Bronchial epithelial cell (primary cell): ENCODE measurements at regions not wholly inside any gene's neighbourhood (a gene's known extent, or its start where the extent isn't known, plus 50 kb on each side); places are given as distances from the start of the nearest gene placed in this dataset.
A peak's percentile ranks its signal among the peaks of the same experiment; 100 is the strongest.

Source experiments
- DNase-seq: peaks from one replicate; pipeline ENCODE4 v3.0.0-alpha.2; 2010; ENCODE audit warnings: low read depth
- FAIRE-seq: peaks from 2 replicates; lab custom pipeline; 2011; peaks lifted over from hg19 to GRCh38; lab: Jason Lieb, UNC
- H3K27me3 ChIP-seq: 2 replicates; pipeline ENCODE4 v1.5.1; 2011; ENCODE audit warnings: low read length; ENCODE audit not compliant: control insufficient read depth, insufficient read depth
- H3K36me3 ChIP-seq: 2 replicates; pipeline ENCODE4 v1.5.1; 2011; ENCODE audit warnings: low read length; ENCODE audit not compliant: control insufficient read depth, insufficient read depth
- H3K4me3 ChIP-seq: 2 replicates; pipeline ENCODE4 v1.5.1; 2011; ENCODE audit warnings: mild to moderate bottlenecking, low read depth, low read length, control low read depth
- CTCF ChIP-seq: IDR thresholded peaks from 2 replicates; pipeline ENCODE4 v1.5.1; 2011; ENCODE audit warnings: mild to moderate bottlenecking, moderate library complexity, low read length, control low read depth, inconsistent platforms; ENCODE audit not compliant: insufficient read depth, severe bottlenecking

DNA sequence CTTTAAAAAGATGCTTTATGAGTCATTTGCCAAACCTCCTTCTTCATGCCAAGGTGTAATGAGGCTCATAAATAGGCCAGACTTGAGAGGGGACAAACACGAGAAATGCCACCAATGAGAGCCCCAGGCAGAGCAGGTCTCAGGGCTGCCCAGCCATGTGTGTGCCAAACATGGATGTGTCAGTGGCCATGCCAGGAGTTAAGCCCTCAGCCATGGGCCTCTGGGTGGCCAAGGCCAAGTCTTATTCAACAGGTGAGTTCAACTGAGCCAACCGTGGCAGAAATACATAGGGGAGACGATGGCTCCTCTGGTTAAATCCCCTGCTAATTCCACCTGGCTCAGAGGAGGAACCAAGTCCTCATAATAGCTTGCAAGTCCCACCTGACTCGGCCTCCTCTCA, 358.8 kb downstream of the PREX1 start:
- Histone ChIP-seq H3K27me3 (no peaks in the 10 kb centered on the region), H3K4me3 (no peak overlapping the region), H3K36me3 (no peaks in the 10 kb centered on the region)
- TF ChIP-seq CTCF = no peak
- DNase-seq (no peak), FAIRE-seq (no peak)

- no peak for TF ChIP-seq CTCF
- no peaks in the 10 kb centered on the region for H3K36me3 ChIP-seq
- DNase-seq (no peak), FAIRE-seq (no peak)
- H3K27me3 ChIP-seq = no peaks in the 10 kb centered on the region
- no peak overlapping the region for H3K4me3 ChIP-seq
Measured at GRCh38 chr20:48468571-48468970, 359.2 kb downstream of the PREX1 start.

DNA sequence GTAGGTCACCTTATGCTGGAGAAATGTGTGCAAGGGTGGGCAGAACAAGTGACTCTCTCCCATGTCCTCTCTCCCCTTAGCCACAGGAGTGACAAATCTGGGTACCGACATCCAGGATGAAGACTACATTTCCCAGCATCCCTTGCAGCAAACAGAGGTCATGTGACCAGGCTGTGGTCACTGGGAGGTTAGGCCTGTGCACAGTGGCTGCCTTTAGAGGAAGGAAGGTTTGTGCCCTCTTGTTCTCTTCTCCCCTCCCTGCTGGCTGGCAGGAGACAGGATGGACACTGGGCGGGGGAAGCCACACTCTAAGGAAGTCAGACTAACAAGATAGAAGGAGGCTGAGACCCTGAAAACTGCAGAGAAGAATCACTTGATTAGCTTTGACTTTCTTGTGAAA, 360.2 kb downstream of the PREX1 start:
- TF ChIP-seq CTCF = no peak
- no peak for FAIRE-seq
- H3K36me3 ChIP-seq = no peaks in the 10 kb centered on the region
- DNase-seq = no peak
- H3K4me3 ChIP-seq = no peak overlapping the region
- H3K27me3 ChIP-seq = no peaks in the 10 kb centered on the region

GRCh38 chr20:48465271-48465670, 362.5 kb downstream of the PREX1 start:
- no peaks in the 10 kb centered on the region for H3K36me3 ChIP-seq
- DNase-seq (no peak), FAIRE-seq (no peak)
- no peak overlapping the region for H3K4me3 ChIP-seq
- TF ChIP-seq CTCF = no peak
- H3K27me3 ChIP-seq = no peaks in the 10 kb centered on the region

GRCh38 chr20:48463916-48464315, 363.9 kb downstream of the PREX1 start:
- DNase-seq (peak; percentile 13), FAIRE-seq (no peak)
- Histone ChIP-seq H3K36me3 (no peaks in the 10 kb centered on the region), H3K4me3 (no peak overlapping the region), H3K27me3 (no peaks in the 10 kb centered on the region)
- no peak for TF ChIP-seq CTCF

- TF ChIP-seq CTCF = no peak
- no peaks in the 10 kb centered on the region for H3K36me3 ChIP-seq
- DNase-seq (no peak), FAIRE-seq (no peak)
- no peak overlapping the region for H3K4me3 ChIP-seq
- H3K27me3 ChIP-seq = no peaks in the 10 kb centered on the region
Measured at GRCh38 chr20:48463096-48463720, 364.6 kb downstream of the PREX1 start.
